ENCODE measurements at regions not wholly inside any gene's neighbourhood (a gene's known extent, or its start where the extent isn't known, plus 50 kb on each side); places are given as distances from the start of the nearest gene placed in this dataset.
A peak's percentile ranks its signal among the peaks of the same experiment; 100 is the strongest.

DNA sequence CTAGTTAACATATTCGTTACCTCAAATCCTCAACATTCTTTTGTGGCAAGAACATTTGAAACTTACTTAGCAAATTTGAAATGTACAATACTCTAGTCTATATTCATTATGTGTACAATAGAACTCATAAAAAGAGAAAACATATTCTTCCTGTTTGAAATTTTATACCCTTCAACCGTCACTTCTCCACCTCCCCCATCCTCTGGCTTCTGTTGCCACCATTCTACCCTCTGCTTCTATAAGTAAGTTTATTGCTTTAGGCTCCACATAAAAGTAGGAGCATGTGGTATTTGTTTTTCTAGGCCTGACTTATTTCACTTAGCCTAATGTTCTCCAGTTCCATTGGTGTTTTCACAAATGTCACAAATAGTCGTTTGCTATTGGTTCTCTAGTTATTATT is 205.3 kb downstream of the TENT5A start:
- DNase-seq (ENCODE audit: low spot score) = no peak
- ATAC-seq = no peak
- Mint-ChIP-seq H3K27me3 (ENCODE audit: insufficient read depth, low read depth, poor library complexity) (no peaks in the 10 kb centered on the region), H3K27ac (no peak overlapping the region), H3K9me3 (peaks cover 8% of the 10 kb centered on the region; the same call in 2 of the 3 replicates), H3K36me3 (ENCODE audit: low read depth) (no peaks in the 10 kb centered on the region), H3K4me3 (no peak overlapping the region), H3K4me1 (peaks cover 17% of the 10 kb centered on the region)
- Histone ChIP-seq H3K27me3 (ENCODE audit: insufficient read depth) (no peaks in the 10 kb centered on the region), H4K20me1 (replicated peaks; ENCODE audit: insufficient read depth) (no peaks in the 10 kb centered on the region), H3K9me2 (ENCODE audit: insufficient read depth) (0 out of 2 replicates have a peak, but pooled peaks cover 5% of the 10 kb centered on the region), H3K4me3 (no peak overlapping the region), H3K27ac (ENCODE audit: low read depth) (no peak overlapping the region), H3K36me3 (ENCODE audit: insufficient read depth) (no peaks in the 10 kb centered on the region), H2AFZ (peak overlapping the region; percentile 61; the same call in 1 of the 2 replicates), H3K4me1 (ENCODE audit: insufficient read depth) (peaks cover 8% of the 10 kb centered on the region), H3K79me2 (replicated peaks; ENCODE audit: insufficient read depth) (no peaks in the 10 kb centered on the region), H3K4me2 (no peak overlapping the region), H3F3A (replicated peaks; ENCODE audit: low read depth) (no peaks in the 10 kb centered on the region)
- TF ChIP-seq ZNF331 (CRISPR knock-in tag; IDR thresholded peaks at IDR 0.05; ENCODE audit: low read depth) (no peak), STAT1 (IDR thresholded peaks at IDR 0.05; ENCODE audit: unreplicated experiment) (no peak)

DNA sequence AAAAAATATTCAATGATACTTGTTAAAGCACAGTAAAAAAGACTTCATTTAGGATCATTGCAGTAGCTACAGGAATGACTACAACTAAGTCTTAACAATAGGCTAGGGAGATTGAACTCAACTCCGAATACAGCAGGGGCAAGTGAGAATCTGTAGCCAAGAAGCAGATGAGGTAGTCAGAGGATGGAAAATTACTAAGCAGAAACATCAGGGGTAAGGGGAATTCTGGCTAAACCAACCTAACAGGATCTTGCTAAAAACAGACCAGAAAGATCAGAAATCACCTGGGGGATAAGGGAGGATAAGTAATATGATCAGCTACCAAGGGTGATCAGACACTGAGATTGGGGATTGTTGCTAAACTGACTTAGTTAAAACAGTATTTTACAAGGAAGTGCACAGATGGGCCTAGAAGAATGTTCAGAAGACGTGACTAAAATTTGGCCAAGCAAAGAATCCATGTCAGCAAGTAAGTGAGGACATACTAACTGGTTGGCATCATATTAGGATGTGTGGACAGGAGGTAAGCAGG is 217.5 kb downstream of the TENT5A start:
- Mint-ChIP-seq H3K4me1 (no peaks in the 10 kb centered on the region), H3K27ac (no peak overlapping the region), H3K9me3 (no peaks in the 10 kb centered on the region), H3K36me3 (ENCODE audit: low read depth) (no peaks in the 10 kb centered on the region), H3K27me3 (ENCODE audit: insufficient read depth, low read depth, poor library complexity) (peaks cover under 1% of the 10 kb centered on the region), H3K4me3 (no peak overlapping the region)
- Histone ChIP-seq H3K79me2 (replicated peaks; ENCODE audit: insufficient read depth) (no peaks in the 10 kb centered on the region), H3K27ac (ENCODE audit: low read depth) (no peak overlapping the region), H3K4me3 (no peak overlapping the region), H3K4me1 (ENCODE audit: insufficient read depth) (no peaks in the 10 kb centered on the region), H4K20me1 (replicated peaks; ENCODE audit: insufficient read depth) (no peaks in the 10 kb centered on the region), H3K36me3 (ENCODE audit: insufficient read depth) (no peaks in the 10 kb centered on the region), H2AFZ (0 out of 2 replicates have a peak overlapping the region, but pooled peaks have one; percentile 5), H3K9me2 (ENCODE audit: insufficient read depth) (no peaks in the 10 kb centered on the region), H3K4me2 (no peak overlapping the region), H3K27me3 (ENCODE audit: insufficient read depth) (no peaks in the 10 kb centered on the region), H3F3A (replicated peaks; ENCODE audit: low read depth) (no peaks in the 10 kb centered on the region)
- DNase-seq (ENCODE audit: low spot score) (no peak), ATAC-seq (no peak)
- TF ChIP-seq NANOG (IDR thresholded peaks at IDR 0.05; ENCODE audit: borderline replicate concordance) (no peak), ZNF114 (CRISPR knock-in tag; IDR thresholded peaks at IDR 0.05) (no peak), EZH2phosphoT487 (IDR thresholded peaks at IDR 0.05; ENCODE audit: unreplicated experiment) (no peak), STAT1 (IDR thresholded peaks at IDR 0.05; ENCODE audit: unreplicated experiment) (no peak), EZH2 (IDR thresholded peaks at IDR 0.05; ENCODE audit: low read depth, unreplicated experiment) (no peak), ZNF331 (CRISPR knock-in tag; IDR thresholded peaks at IDR 0.05; ENCODE audit: low read depth) (no peak), JUNB (IDR thresholded peaks at IDR 0.05; ENCODE audit: unreplicated experiment) (no peak), POLR2AphosphoS5 (IDR thresholded peaks at IDR 0.05; ENCODE audit: low read depth) (no peak)
- TF ChIP-seq, protein P1, sequence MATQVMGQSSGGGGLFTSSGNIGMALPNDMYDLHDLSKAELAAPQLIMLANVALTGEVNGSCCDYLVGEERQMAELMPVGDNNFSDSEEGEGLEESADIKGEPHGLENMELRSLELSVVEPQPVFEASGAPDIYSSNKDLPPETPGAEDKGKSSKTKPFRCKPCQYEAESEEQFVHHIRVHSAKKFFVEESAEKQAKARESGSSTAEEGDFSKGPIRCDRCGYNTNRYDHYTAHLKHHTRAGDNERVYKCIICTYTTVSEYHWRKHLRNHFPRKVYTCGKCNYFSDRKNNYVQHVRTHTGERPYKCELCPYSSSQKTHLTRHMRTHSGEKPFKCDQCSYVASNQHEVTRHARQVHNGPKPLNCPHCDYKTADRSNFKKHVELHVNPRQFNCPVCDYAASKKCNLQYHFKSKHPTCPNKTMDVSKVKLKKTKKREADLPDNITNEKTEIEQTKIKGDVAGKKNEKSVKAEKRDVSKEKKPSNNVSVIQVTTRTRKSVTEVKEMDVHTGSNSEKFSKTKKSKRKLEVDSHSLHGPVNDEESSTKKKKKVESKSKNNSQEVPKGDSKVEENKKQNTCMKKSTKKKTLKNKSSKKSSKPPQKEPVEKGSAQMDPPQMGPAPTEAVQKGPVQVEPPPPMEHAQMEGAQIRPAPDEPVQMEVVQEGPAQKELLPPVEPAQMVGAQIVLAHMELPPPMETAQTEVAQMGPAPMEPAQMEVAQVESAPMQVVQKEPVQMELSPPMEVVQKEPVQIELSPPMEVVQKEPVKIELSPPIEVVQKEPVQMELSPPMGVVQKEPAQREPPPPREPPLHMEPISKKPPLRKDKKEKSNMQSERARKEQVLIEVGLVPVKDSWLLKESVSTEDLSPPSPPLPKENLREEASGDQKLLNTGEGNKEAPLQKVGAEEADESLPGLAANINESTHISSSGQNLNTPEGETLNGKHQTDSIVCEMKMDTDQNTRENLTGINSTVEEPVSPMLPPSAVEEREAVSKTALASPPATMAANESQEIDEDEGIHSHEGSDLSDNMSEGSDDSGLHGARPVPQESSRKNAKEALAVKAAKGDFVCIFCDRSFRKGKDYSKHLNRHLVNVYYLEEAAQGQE (IDR thresholded peaks at IDR 0.05; ENCODE audit: unreplicated experiment) = no peak
- TF ChIP-seq, protein P2, sequence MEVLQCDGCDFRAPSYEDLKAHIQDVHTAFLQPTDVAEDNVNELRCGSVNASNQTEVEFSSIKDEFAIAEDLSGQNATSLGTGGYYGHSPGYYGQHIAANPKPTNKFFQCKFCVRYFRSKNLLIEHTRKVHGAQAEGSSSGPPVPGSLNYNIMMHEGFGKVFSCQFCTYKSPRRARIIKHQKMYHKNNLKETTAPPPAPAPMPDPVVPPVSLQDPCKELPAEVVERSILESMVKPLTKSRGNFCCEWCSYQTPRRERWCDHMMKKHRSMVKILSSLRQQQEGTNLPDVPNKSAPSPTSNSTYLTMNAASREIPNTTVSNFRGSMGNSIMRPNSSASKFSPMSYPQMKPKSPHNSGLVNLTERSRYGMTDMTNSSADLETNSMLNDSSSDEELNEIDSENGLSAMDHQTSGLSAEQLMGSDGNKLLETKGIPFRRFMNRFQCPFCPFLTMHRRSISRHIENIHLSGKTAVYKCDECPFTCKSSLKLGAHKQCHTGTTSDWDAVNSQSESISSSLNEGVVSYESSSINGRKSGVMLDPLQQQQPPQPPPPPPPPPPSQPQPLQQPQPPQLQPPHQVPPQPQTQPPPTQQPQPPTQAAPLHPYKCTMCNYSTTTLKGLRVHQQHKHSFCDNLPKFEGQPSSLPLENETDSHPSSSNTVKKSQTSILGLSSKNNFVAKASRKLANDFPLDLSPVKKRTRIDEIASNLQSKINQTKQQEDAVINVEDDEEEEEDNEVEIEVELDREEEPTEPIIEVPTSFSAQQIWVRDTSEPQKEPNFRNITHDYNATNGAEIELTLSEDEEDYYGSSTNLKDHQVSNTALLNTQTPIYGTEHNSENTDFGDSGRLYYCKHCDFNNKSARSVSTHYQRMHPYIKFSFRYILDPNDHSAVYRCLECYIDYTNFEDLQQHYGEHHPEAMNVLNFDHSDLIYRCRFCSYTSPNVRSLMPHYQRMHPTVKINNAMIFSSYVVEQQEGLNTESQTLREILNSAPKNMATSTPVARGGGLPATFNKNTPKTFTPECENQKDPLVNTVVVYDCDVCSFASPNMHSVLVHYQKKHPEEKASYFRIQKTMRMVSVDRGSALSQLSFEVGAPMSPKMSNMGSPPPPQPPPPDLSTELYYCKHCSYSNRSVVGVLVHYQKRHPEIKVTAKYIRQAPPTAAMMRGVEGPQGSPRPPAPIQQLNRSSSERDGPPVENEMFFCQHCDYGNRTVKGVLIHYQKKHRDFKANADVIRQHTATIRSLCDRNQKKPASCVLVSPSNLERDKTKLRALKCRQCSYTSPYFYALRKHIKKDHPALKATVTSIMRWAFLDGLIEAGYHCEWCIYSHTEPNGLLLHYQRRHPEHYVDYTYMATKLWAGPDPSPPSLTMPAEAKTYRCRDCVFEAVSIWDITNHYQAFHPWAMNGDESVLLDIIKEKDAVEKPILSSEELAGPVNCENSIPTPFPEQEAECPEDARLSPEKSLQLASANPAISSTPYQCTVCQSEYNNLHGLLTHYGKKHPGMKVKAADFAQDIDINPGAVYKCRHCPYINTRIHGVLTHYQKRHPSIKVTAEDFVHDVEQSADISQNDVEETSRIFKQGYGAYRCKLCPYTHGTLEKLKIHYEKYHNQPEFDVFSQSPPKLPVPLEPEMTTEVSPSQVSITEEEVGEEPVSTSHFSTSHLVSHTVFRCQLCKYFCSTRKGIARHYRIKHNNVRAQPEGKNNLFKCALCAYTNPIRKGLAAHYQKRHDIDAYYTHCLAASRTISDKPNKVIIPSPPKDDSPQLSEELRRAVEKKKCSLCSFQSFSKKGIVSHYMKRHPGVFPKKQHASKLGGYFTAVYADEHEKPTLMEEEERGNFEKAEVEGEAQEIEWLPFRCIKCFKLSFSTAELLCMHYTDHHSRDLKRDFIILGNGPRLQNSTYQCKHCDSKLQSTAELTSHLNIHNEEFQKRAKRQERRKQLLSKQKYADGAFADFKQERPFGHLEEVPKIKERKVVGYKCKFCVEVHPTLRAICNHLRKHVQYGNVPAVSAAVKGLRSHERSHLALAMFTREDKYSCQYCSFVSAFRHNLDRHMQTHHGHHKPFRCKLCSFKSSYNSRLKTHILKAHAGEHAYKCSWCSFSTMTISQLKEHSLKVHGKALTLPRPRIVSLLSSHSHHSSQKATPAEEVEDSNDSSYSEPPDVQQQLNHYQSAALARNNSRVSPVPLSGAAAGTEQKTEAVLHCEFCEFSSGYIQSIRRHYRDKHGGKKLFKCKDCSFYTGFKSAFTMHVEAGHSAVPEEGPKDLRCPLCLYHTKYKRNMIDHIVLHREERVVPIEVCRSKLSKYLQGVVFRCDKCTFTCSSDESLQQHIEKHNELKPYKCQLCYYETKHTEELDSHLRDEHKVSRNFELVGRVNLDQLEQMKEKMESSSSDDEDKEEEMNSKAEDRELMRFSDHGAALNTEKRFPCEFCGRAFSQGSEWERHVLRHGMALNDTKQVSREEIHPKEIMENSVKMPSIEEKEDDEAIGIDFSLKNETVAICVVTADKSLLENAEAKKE (CRISPR knock-in tag; IDR thresholded peaks at IDR 0.05) = no peak
- TF ChIP-seq, protein P3, sequence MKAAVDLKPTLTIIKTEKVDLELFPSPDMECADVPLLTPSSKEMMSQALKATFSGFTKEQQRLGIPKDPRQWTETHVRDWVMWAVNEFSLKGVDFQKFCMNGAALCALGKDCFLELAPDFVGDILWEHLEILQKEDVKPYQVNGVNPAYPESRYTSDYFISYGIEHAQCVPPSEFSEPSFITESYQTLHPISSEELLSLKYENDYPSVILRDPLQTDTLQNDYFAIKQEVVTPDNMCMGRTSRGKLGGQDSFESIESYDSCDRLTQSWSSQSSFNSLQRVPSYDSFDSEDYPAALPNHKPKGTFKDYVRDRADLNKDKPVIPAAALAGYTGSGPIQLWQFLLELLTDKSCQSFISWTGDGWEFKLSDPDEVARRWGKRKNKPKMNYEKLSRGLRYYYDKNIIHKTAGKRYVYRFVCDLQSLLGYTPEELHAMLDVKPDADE (IDR thresholded peaks at IDR 0.05) = no peak

All from GM23338 (cell line).